ENCODE measurements at regions not wholly inside any gene's neighbourhood (a gene's known extent, or its start where the extent isn't known, plus 50 kb on each side); places are given as distances from the start of the nearest gene placed in this dataset.

DNA sequence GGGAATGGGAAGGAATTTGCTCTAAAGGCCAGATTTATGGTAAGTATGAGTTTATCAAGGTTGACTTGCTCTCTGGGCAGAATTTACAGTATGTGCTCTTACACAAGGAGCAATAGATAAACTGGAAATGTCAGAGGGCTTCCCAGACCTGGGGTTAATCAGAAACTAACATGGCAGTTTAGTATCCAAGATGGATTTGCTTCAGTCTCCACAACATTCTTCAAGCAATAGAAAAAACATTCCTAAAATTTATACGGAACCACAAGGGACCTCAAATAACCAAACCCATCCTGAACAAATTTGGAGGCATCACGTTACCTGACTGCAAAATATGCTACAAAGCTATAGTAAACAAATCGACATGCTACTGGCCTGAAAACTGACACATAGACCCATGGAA is 606.7 kb upstream of the CHRM3 start:
- DNase-seq, result no peak
- Histone ChIP-seq H2BK20ac (ENCODE audit: low read depth, low read length, poor library complexity, severe bottlenecking) (no peak overlapping the region), H2BK5ac (ENCODE audit: insufficient read length, low read length) (no peak overlapping the region), H3K79me1 (ENCODE audit: insufficient read depth, low read depth, low read length, poor library complexity, severe bottlenecking) (no peaks in the 10 kb centered on the region), H3K79me2 (ENCODE audit: insufficient read depth, low read length) (no peaks in the 10 kb centered on the region), H2AK5ac (ENCODE audit: insufficient read length, low read length) (no peak overlapping the region), H3K4me1 (ENCODE audit: insufficient read depth, low read length) (no peaks in the 10 kb centered on the region), H3K23me2 (ENCODE audit: insufficient read length, low read depth, low read length, poor library complexity, severe bottlenecking) (no peaks in the 10 kb centered on the region), H3T11ph (ENCODE audit: low read length) (no peak overlapping the region), H3K4ac (ENCODE audit: low read depth, low read length) (no peak overlapping the region), H2AFZ (ENCODE audit: low read length) (no peak overlapping the region), H3K14ac (ENCODE audit: insufficient read depth, low read length) (no peak overlapping the region), H4K91ac (ENCODE audit: insufficient read length, low read depth, low read length) (no peak overlapping the region), H4K8ac (replicated peaks; ENCODE audit: insufficient read length, low read depth, low read length) (no peak overlapping the region), H3K27ac (ENCODE audit: insufficient read length, low read depth, low read length) (no peak overlapping the region), H4K5ac (ENCODE audit: insufficient read length, low read depth, low read length) (no peak overlapping the region), H2BK15ac (ENCODE audit: low read depth, low read length) (no peak overlapping the region), H3K9ac (ENCODE audit: extremely low read depth, insufficient read length, low read length) (no peak overlapping the region), H2BK12ac (ENCODE audit: insufficient read length, low read depth, low read length) (no peak overlapping the region), H3K4me2 (ENCODE audit: insufficient read depth, insufficient read length, low read length) (no peak overlapping the region), H3K27me3 (ENCODE audit: insufficient read depth, low read length) (no peaks in the 10 kb centered on the region), H3K18ac (ENCODE audit: insufficient read length, low read depth, low read length) (no peak overlapping the region), H2BK120ac (ENCODE audit: low read depth, low read length, poor library complexity, severe bottlenecking) (no peak overlapping the region), H3K56ac (ENCODE audit: insufficient read length, low read depth, low read length) (no peak overlapping the region), H3K23ac (ENCODE audit: insufficient read length, low read depth, low read length) (no peak overlapping the region), H3K9me3 (ENCODE audit: control insufficient read depth, low read depth, low read length) (no peaks in the 10 kb centered on the region), H4K20me1 (ENCODE audit: control insufficient read depth, insufficient read depth, insufficient read length) (no peaks in the 10 kb centered on the region)
- Mint-ChIP-seq H3K27ac (no peak overlapping the region), H3K4me3 (no peak overlapping the region), H3K36me3 (ENCODE audit: insufficient read depth in 1 of 3, low read depth in 3 of 3) (no peaks in the 10 kb centered on the region), H3K9me3 (no peaks in the 10 kb centered on the region), H3K4me1 (no peaks in the 10 kb centered on the region), H3K27me3 (ENCODE audit: low read depth) (no peaks in the 10 kb centered on the region)
- TF ChIP-seq, protein P1, sequence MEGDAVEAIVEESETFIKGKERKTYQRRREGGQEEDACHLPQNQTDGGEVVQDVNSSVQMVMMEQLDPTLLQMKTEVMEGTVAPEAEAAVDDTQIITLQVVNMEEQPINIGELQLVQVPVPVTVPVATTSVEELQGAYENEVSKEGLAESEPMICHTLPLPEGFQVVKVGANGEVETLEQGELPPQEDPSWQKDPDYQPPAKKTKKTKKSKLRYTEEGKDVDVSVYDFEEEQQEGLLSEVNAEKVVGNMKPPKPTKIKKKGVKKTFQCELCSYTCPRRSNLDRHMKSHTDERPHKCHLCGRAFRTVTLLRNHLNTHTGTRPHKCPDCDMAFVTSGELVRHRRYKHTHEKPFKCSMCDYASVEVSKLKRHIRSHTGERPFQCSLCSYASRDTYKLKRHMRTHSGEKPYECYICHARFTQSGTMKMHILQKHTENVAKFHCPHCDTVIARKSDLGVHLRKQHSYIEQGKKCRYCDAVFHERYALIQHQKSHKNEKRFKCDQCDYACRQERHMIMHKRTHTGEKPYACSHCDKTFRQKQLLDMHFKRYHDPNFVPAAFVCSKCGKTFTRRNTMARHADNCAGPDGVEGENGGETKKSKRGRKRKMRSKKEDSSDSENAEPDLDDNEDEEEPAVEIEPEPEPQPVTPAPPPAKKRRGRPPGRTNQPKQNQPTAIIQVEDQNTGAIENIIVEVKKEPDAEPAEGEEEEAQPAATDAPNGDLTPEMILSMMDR (conservative IDR thresholded peaks at IDR 0.05), result no peak
- no CpG with 5 or more reads among the region's 3 CpGs for WGBS (ENCODE audit: extremely low coverage, insufficient read length, low lambda C conversion rate)
